ENCODE measurements at regions not wholly inside any gene's neighbourhood (a gene's known extent, or its start where the extent isn't known, plus 50 kb on each side); places are given as distances from the start of the nearest gene placed in this dataset.
"Not testable (repeated sequence)": the region's sequence is repeated elsewhere in the genome, so short reads cannot be mapped to it uniquely, and the experiment has no call there.

- no peak for TF ChIP-seq CTCF (IDR thresholded peaks at IDR 0.05)
- ChIA-PET POLR2A (no interaction called here), CTCF (interaction anchor here (0.9 kb wide), 1 partner anchor 19 kb away, joined by 3 read pairs; no protein-coding TSS in a partner anchor)
- H3K4me3 Mint-ChIP-seq, result no peak overlapping the region
- no peaks in the 10 kb centered on the region for H3K36me3 Mint-ChIP-seq (ENCODE audit: low read depth)
- no peaks in the 10 kb centered on the region for H3K27me3 Mint-ChIP-seq
- no peaks in the 10 kb centered on the region for H3K9me3 Mint-ChIP-seq
- no peak for DNase-seq
- intact Hi-C loops (cut with micrococcal nuclease), result no loop called here
- H3K4me1 Mint-ChIP-seq, result no peaks in the 10 kb centered on the region
- ATAC-seq (ENCODE audit: low read depth), result no peak
- no peak overlapping the region for H3K27ac Mint-ChIP-seq
Measured at GRCh38 chr17:14525551-14526455, 224.9 kb downstream of the HS3ST3B1 start.

GRCh38 chr17:14522795-14523387 lies 222.0 kb downstream of the HS3ST3B1 start:
- DNase-seq (no peak), ATAC-seq (ENCODE audit: low read depth) (no peak)
- H3K9me3 Mint-ChIP-seq, result no peaks in the 10 kb centered on the region
- intact Hi-C loops (cut with micrococcal nuclease), result no loop called here
- H3K36me3 Mint-ChIP-seq (ENCODE audit: low read depth), result no peaks in the 10 kb centered on the region
- CTCF ChIA-PET, result no interaction called here
- no peak overlapping the region for H3K4me3 Mint-ChIP-seq
- no peak for TF ChIP-seq CTCF (IDR thresholded peaks at IDR 0.05)
- POLR2A ChIA-PET, result no interaction called here
- H3K4me1 Mint-ChIP-seq, result no peaks in the 10 kb centered on the region
- H3K27me3 Mint-ChIP-seq, result peaks cover 3% of the 10 kb centered on the region
- no peak overlapping the region for H3K27ac Mint-ChIP-seq

- DNase-seq; POLR2A ChIA-PET; intact Hi-C loops (cut with micrococcal nuclease); ATAC-seq (ENCODE audit: low read depth); H3K4me3 Mint-ChIP-seq; H3K36me3 Mint-ChIP-seq (ENCODE audit: low read depth); H3K9me3 Mint-ChIP-seq; H3K4me1 Mint-ChIP-seq; H3K27me3 Mint-ChIP-seq; H3K27ac Mint-ChIP-seq: not testable (repeated sequence)
- CTCF ChIA-PET, result interaction anchor here (0.7 kb wide), 1 partner anchor 33 kb away, joined by 3 read pairs; no protein-coding TSS in a partner anchor
Measured at GRCh38 chr17:14518919-14519318, 218.0 kb downstream of the HS3ST3B1 start.

GRCh38 chr17:14514973-14515372 lies 214.1 kb downstream of the HS3ST3B1 start:
- TF ChIP-seq CTCF (IDR thresholded peaks at IDR 0.05), result no peak
- Mint-ChIP-seq H3K4me3 (no peak overlapping the region), H3K9me3 (no peaks in the 10 kb centered on the region)

GRCh38 chr17:14513835-14514234 lies 213.0 kb downstream of the HS3ST3B1 start:
- no peaks in the 10 kb centered on the region for H3K4me1 Mint-ChIP-seq
- intact Hi-C loops (cut with micrococcal nuclease), result no loop called here
- TF ChIP-seq CTCF (IDR thresholded peaks at IDR 0.05), result no peak
- CTCF ChIA-PET, result no interaction called here
- H3K9me3 Mint-ChIP-seq, result peaks cover 2% of the 10 kb centered on the region
- POLR2A ChIA-PET, result no interaction called here
- no peaks in the 10 kb centered on the region for H3K36me3 Mint-ChIP-seq (ENCODE audit: low read depth)
- no peaks in the 10 kb centered on the region for H3K27me3 Mint-ChIP-seq
- ATAC-seq (ENCODE audit: low read depth) (no peak), DNase-seq (no peak)
- no peak overlapping the region for H3K4me3 Mint-ChIP-seq
- no peak overlapping the region for H3K27ac Mint-ChIP-seq

More at GRCh38 chr17:14514973-14515372, 214.1 kb downstream of the HS3ST3B1 start:
- H3K36me3 Mint-ChIP-seq (ENCODE audit: low read depth), result no peaks in the 10 kb centered on the region
- H3K27me3 Mint-ChIP-seq, result peaks cover 3% of the 10 kb centered on the region
- no peaks in the 10 kb centered on the region for H3K4me1 Mint-ChIP-seq
- ATAC-seq (ENCODE audit: low read depth) (no peak), DNase-seq (no peak)
- H3K27ac Mint-ChIP-seq, result no peak overlapping the region
- ChIA-PET POLR2A (no interaction called here), CTCF (no interaction called here)
- intact Hi-C loops (cut with micrococcal nuclease), result no loop called here

All from activated B cell treated with CpG ODN at 0.5 μM for 24 hours (primary cell).